GM19397 (cell line): ENCODE measurements at regions not wholly inside any gene's neighbourhood (a gene's known extent, or its start where the extent isn't known, plus 50 kb on each side); places are given as distances from the start of the nearest gene placed in this dataset.

Source experiments
- ATAC-seq: cut with Tn5 transposase; IDR thresholded peaks from one replicate; pipeline ENCODE4 v1.9.1; 2021; ENCODE audit warnings: mild to moderate bottlenecking, moderate library complexity; ENCODE audit not compliant: unreplicated experiment

- no peak for ATAC-seq
These were observed 497.7 kb downstream of the BRINP1 start for GRCh38 chr9:118871531-118871930.

DNA sequence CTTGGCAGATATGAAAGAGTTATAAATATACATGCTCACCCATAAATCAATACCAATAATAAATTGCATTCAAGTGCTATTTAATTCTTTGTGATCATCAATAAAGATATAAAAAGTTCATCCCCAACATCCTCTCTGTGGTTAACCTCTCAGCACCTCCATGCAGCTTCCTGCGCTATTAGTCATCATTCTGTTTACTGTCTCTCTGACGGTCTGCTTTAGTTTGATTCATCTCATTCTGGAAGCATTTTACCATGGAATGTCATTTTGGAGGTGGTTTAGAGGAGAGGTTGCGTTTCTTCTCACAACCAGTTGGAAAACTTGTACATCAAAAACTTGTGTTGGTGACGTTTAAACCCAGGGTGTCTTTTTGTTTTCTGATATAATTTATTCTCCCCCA, 486.6 kb downstream of the BRINP1 start:
- no peak for ATAC-seq

DNA sequence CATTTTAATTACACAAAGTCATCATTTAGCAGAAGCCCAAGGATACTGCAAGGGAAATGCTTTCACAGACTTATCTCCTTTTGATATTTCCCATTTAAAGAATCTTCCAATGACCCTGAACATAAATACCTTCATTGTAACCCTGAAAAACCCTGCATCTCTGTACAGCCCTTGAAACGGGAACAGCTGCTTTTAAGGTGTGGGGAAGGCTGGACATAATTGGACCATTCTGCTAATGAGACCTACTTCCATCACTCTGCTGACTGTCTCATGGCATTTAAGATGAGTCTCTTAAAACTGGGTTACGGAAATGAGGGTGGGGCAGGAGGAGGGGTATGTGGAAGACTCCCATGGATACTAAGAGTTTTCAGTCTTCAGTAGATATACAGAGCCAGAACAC, 485.8 kb downstream of the BRINP1 start:
- no peak for ATAC-seq

DNA sequence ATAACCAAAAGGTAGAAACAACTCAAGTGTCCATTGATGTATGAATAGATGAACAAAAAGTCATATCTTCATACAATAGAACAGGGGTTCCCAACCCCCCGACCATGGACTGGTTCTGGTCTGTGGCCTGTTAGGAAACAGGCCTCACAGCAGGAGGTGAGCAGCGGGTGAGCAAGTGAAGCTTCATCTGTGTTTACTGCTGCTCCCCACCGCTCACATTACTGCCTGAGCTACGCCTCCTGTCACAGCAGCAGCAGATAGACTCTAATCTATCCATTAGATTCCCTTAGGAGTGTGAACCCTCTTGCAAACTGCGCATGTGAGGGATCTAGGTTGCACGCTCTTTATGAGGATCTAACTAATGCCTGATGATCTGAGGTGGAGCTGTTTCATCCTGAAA, 478.0 kb downstream of the BRINP1 start:
- no peak for ATAC-seq

GRCh38 chr9:118896324-118897000, 472.8 kb downstream of the BRINP1 start:
- ATAC-seq = no peak

GRCh38 chr9:118918180-118918579, 451.1 kb downstream of the BRINP1 start:
- ATAC-seq = no peak

DNA sequence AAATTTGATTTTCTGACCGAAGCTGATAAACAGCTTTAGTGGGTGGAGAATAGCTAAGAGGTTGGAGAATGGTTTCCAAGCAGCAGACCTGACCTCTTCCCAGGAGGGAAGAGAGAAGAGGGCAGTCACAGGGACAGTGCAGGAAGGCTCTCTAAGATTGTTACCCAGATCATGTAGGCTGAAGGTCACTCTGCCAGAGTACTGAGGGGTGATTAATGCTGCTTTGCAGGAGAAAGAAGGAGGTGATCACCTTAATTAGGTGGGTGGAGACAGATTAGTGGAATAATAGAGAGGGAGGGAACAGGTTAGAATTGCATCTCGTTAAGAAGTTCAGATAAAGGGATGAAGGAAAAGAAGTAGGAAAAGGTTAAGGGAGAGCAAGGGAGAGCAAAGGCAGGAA, 440.5 kb downstream of the BRINP1 start:
- no peak for ATAC-seq

DNA sequence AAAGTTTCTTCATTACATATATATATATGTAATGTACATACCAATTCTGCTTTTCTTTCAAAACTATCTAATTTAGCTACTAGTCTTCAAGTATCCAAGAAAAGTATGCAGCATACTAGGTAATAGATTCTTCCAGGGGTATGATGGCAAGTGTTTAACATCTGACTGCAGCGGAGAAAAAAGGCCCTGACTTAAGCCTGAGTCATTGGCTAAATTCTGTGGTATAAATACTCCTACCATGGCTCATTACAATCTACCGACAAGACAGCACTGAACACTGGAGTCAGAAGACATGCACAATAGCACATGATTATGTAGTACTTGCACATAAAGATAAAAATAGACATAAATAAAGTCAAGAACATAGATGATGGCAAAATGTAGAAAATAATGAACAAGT, 439.9 kb downstream of the BRINP1 start:
- ATAC-seq = no peak

GRCh38 chr9:118931941-118932340, 437.3 kb downstream of the BRINP1 start:
- ATAC-seq = no peak

GRCh38 chr9:118938581-118938980, 430.7 kb downstream of the BRINP1 start:
- no peak for ATAC-seq

- ATAC-seq = no peak
These were observed 428.8 kb downstream of the BRINP1 start for GRCh38 chr9:118940473-118940872.

DNA sequence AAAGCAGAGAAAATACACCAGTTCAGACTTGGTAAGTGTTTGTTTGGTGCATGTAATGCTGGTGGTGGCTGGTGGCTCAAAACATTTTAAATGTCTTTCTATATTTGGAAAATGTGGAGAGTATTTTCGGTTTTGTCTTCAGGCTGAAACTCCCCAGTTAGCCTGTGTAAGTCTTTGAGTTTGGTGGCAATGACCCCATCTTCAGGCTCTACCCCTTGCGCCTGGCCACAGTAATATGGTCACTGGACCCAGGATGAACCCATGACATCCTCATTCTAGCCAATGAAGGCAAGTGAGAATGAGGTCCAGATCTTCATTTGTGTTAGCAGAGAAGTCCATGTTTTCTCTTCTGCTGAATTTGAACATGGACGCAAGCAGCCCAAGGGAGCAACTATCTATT, 422.6 kb downstream of the BRINP1 start:
- no peak for ATAC-seq

DNA sequence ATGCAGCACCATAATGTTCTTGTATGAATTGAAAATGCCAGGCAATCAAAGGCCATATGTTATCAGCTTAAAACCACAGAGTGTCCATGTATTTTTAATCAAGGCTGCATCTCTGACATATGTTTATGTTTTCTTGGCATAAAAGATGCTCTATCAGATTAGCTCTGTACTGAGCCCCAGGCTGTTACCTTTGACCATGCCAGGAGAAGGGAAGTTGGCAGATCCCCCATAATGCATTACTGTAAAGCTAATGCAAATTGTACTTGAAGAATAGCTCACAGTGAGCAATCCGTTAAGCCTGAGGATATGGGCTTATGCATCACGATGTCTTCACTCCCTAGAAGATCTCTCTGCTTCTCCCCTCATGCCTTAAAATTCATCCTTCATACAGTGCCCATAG, 414.4 kb downstream of the BRINP1 start:
- ATAC-seq = no peak

GRCh38 chr9:118957585-118957984, 411.6 kb downstream of the BRINP1 start:
- ATAC-seq = no peak

DNA sequence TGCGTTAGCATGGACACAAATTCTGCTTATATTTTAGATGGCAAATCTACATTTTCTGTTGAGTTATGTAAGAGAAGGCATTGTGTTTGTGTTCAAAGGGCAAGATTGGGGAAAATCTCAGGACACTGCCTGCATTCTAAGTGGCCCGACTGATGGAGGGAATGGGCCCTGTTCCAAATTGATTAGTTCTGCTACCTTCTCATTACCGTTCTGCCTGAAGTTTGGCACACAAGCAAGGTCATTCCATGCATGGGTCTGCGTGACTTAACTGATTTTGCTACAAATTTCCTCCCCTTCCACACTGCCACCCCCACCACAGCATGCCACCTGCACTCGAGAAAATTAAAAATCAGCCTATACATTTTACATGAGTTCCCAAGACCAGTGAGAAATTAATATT, 409.9 kb downstream of the BRINP1 start:
- no peak for ATAC-seq

GRCh38 chr9:118961857-118962256, 407.4 kb downstream of the BRINP1 start:
- no peak for ATAC-seq

- no peak for ATAC-seq
These were observed 406.8 kb downstream of the BRINP1 start for GRCh38 chr9:118962426-118962825.

GRCh38 chr9:118963674-118964073, 405.6 kb downstream of the BRINP1 start:
- no peak for ATAC-seq

GRCh38 chr9:118967901-118968300, 401.3 kb downstream of the BRINP1 start:
- no peak for ATAC-seq

- no peak for ATAC-seq
These were observed 393.5 kb downstream of the BRINP1 start for GRCh38 chr9:118975736-118976135.

- ATAC-seq = no peak
These were observed 393.1 kb downstream of the BRINP1 start for GRCh38 chr9:118976160-118976559.

GRCh38 chr9:118984607-118985006, 384.6 kb downstream of the BRINP1 start:
- no peak for ATAC-seq

- no peak for ATAC-seq
These were observed 383.4 kb downstream of the BRINP1 start for GRCh38 chr9:118985851-118986250.
